HG03095 (cell line): ENCODE measurements at regions not wholly inside any gene's neighbourhood (a gene's known extent, or its start where the extent isn't known, plus 50 kb on each side); places are given as distances from the start of the nearest gene placed in this dataset.

Experiments used
- ATAC-seq: cut with Tn5 transposase; IDR thresholded peaks from one replicate; pipeline ENCODE4 v1.9.1; 2021; ENCODE audit warnings: moderate library complexity; ENCODE audit not compliant: unreplicated experiment

DNA sequence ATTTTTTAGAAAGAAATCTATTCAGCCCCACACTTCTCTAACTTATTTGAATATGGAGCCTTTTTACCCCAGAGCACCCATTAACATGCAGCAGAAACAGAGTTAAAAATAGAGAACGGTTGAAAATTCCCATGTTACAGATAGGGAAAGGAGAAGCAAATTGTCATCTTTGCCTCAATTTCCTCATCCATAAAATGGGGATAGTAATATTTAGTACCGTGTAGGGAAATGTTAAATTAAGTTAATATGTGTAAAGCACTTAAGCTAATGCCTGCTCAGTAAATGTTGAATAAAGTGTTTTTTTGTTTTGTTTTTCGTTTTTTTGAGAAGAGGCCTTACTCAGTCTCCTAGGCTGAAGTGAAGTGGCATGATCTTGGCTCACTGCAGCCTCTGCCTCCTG is 50.3 kb downstream of the NAV1 start:
- ATAC-seq = no peak

DNA sequence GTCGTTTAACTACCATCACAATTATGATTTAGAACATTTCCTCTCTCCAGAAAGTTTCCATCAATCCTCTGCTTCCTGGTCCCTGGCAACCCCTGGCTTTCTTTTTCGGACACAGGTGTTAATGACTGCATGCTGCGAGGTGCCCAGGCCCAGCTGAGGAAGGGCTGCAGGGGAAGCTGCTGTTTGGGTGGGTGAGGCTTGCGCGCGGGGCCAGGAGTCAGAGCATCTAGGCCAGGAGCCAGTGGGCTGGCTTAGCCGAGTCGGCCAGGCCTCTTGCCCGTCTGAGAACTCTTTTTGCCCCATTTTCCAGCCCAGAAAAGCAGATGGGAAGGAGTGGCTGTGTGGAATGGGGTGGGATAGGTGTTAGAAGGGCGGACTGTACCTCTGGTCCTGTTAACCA is 51.5 kb downstream of the NAV1 start:
- no peak for ATAC-seq

DNA sequence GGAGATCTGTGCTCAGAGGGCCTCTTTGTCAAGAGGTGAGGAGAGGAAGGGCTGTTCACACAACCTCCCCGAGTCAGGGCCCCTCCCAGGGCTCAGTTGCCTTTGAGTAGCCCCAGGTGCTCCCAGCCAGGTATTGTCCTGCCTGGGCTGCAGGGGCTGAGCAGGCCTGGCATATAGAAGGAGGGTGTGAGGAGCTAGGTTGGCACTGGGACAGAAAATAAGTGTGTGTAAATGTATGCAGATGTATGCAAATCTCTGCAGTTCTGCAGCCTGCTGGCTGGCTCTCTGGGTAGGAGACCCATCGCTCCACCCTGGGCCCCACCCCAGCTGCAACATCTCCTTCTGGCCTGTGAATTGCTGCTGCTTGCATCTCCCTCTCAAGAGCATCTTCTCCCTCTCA is 52.4 kb downstream of the NAV1 start:
- no peak for ATAC-seq

GRCh38 chr1:201591981-201592380 is 53.1 kb downstream of the NAV1 start:
- no peak for ATAC-seq

DNA sequence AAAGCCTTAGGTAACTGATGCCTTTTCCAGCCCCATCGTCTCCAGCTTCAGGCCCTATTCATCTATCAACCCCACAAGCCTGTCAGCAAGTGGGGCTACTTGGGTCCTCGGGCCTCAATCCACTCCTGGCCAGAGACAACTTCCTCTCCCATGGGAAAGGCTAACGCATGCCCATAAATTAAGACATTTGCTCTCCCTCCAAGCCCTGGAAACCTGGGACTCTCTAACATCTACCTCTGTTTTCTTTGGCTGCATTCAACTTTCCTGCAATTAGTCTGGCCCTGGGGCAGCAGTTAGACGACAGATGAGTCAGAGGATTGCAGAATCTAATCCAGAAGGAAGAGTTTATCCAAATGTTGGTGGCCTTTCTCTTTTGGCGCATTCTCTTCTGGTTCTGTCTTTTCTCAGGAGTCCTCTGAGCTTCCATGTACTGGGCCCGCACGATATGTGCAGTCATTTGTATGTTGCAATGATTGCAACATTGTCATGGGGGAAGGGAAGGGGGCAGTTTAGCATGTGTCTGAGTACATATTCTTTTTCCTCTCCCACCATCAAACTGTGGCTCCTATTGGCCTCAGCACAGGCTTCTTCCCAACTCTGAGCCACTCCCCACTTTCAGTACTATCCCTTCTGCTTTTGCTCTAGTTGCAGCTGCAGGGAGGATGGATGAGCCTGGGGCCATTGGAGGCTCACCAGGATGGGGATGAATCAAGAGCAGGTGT is 54.4 kb downstream of the NAV1 start:
- no peak for ATAC-seq

DNA sequence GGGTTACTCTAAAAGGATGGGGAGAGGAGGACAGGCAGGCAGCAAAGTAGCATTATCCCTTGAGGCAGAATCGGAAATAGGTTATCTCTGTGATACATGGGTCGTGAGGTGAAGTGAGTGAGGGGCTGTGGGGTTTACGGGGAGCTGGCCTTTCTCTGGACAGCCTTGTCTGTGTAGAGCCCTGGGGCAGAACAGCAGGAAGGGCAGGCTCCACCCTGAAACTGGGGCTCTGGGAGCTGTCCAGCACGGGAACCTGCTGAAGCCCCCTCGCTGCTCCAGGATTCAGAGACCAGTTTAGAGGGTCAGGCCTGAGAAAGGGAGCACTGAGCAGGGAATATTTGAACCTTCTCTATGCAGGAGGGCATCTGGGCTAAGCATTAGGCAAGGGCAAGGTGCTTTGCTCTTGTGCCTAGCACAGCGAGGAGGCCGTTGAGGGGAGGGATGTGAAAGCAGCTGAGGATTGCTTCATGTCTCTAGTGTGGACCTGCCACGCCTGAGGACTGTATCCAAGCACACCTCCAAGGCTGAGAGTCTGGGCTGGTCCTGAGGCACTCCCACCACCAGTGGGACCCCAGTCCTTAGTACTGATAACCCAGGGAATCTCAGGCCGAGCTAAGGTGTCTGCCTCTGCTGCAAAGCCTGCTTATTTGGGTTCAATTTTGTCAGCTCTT is 55.8 kb downstream of the NAV1 start:
- ATAC-seq = no peak

DNA sequence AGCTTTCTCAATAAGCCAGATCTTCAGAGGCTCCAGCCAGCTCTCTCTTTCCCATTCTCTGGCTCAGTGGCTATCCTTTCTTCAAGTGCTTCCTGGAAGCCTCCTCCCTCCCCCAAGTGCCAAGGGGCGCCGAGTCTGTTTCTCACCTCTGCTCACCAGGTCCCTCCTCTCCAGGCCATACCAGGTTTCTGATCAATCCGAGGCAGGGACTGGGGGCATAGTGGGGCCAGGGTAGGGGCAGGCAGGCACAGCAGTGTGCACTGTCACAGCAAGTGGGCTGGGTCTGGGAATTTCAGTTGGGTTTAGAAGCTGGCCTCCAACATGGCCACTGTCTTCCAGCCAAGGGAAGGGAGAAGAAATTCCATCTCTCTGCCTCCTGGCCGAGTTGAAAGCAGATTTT is 56.5 kb downstream of the NAV1 start:
- no peak for ATAC-seq

GRCh38 chr1:201596101-201596868 is 57.4 kb downstream of the NAV1 start:
- no peak for ATAC-seq

- no peak for ATAC-seq
Measured at GRCh38 chr1:201597551-201598230, 58.8 kb downstream of the NAV1 start.

DNA sequence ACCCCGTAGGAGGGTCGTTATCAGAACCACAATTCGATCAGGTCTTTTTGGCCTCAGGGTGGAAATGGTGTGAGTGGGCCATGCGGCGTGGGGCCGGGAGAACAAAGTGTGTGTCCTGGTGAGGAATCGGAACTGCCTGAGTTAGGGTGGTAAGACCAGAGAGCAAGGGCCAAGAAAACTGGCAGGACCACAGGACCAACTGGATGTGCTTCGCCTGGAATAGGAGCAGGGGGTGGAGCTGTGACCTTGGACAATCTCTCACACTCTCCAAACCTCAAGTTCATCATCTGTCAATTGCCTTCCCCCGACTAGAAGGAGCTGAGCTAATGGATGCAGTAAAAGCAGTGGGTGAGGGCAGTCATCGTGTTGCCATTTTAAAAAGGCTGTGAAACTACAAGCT is 59.5 kb downstream of the NAV1 start:
- no peak for ATAC-seq

DNA sequence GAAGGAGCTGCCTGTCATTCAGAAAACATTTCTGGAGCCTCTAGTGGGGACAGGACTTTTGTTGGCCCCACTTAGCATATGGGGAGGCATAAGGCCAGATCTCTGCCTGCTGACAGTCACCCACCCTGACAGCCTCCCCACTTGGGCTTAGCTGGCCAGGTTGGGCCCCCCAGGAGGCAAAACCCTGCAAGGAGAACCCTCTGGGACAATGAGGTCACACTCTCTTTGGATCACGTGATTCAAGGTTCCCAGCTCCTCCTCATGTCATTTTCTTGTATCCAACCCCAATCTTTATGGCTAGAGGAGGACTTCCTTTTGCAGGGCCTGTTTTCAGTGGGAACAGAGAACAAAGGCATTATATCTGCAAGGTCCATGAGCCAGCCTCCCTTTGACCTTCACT is 60.0 kb downstream of the NAV1 start:
- no peak for ATAC-seq

DNA sequence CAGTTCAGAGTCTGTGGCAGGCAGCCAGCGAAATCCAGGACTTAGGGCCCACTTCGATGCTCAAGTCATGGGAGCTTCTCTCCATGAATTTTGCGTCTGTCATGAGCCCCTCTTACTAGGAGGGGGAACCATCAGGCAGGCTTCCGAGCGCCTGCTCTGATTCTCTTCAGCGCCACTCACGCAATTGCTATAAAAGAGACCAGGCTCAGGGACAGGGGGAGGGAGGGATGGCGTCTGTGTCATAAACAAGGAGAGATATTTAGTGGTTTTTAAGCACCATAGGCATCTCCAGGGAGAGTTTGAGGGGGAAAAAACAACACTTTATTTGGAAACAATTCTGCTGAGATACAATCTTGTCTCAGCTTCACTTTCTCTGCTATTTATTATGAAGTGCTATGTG is 60.6 kb downstream of the NAV1 start:
- ATAC-seq = no peak

- no peak for ATAC-seq
Measured at GRCh38 chr1:201602413-201603265, 63.7 kb downstream of the NAV1 start.

DNA sequence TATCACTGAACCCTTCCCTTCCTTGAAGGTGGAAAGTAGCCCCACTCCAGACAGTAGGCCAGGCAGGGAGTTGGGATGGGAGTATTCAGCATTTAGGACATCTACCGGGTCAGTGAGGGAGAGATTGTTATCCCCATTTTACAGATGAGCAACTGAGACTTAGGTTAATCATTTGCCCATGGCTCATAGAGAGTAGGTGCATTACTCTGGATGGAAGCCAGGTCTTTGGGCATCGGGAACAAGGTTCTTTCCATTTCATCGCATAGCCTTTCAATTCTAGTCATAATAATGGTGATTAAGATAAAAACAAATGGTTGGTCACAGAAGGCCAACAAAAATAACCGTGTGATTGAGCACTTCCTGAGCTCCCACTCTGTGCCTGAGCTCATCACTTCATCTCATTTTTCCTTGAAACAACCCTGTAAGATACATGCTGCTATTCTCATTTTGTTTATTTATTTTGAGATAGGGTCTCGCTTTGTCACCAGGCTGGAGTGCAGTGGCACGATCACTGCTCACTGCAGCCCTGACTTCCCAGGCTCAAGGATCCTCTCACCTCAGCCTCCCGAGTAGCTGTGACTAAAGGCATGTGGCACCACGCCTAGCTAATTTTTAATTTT is 64.8 kb downstream of the NAV1 start:
- no peak for ATAC-seq

- ATAC-seq = no peak
Measured at GRCh38 chr1:201605385-201606010, 66.6 kb downstream of the NAV1 start.

DNA sequence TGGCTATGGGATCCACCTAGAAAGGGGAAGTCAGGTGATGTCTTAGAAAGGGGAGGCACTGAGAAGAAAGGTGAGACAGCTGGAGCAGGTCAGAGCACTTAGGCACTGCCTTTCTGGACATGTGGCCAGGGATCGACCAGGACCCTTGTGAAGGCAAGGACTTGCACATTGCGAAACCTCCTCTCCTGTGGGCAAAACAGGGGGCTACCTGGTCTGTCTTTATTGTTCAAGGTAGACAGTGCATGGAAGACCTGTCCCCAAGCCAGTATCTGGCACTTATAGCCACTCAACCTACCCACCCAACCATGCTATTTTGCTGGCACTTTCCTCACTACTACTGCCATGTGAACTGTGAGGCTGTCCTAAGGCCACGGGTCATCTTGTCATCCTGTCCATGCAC is 67.2 kb downstream of the NAV1 start:
- no peak for ATAC-seq

- no peak for ATAC-seq
Measured at GRCh38 chr1:201606623-201607022, 67.7 kb downstream of the NAV1 start.

DNA sequence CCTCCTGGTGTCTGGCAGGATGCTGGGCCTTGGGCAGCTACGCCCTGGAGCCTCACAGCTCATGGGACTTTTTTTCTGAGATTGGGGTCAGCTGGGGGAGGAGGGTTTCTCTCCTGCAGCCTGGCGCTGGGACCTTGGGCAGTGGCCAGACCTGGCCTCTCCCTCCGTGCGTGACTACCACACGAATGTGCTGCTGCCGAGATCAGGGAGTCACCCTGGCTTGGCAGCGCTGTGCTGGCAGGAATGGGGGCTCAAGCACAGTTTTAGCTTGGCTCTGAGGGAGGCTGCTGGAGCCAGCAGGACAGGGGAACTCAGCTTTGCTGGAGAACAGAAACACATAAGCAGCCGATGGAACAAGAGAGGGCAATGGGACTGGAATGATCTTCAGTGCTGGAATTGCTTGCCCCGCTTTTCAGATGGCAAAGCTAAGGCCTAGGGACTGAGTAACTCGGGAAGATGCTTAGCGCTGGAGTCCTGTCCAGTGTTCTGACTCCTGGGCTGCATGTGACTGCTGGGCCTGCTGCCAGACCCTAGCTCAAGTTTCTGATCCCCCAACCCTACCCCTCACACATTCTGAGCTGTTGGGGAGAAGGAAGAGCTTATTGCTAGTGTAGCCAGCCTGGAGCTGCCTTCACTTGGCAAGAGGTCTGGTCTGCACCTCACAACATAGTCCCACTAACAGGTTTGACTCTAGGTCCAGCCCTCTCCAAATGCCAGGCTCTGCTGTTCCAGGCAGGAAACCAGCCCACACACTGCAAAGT is 69.9 kb downstream of the NAV1 start:
- no peak for ATAC-seq
